Spleen (tissue), 7 donors: ENCODE measurements at regions not wholly inside any gene's neighbourhood (a gene's known extent, or its start where the extent isn't known, plus 50 kb on each side); places are given as distances from the start of the nearest gene placed in this dataset.

Experiments used
- POLR2A ChIP-seq, 3 donors: fragments of 450-650 bp; IDR thresholded peaks; one replicate each; pipeline ENCODE4 v1.5.1; 2017; ENCODE audit warnings: antibody characterized with exemption in 3 of 3, mild to moderate bottlenecking in 1 of 3
- TF ChIP-seq, protein P1 (sequence below), 11 experiments: fragments of 200-600 bp in 7 of 11; fragments of 450-650 bp in 4 of 11; sonication (generic) in 4 of 11; IDR thresholded peaks in 8 of 11; conservative IDR thresholded peaks in 3 of 11; 1 replicate in 7 of 11; 2 replicates in 4 of 11; pipeline versions ENCODE4 v1.4.0 to v1.8.0; 2016 to 2021; ENCODE audit warnings: antibody characterized with exemption in 11 of 11, inconsistent platforms in 4 of 11, mild to moderate bottlenecking in 1 of 11
- donor health status: DM: no; HTN: no; CAD: no; lungs with moderate emphysema.
- donor health status: DM: no; HTN: no; CAD: no.
- donor health status: DM: no; HTN: no; CAD: no.

DNA sequence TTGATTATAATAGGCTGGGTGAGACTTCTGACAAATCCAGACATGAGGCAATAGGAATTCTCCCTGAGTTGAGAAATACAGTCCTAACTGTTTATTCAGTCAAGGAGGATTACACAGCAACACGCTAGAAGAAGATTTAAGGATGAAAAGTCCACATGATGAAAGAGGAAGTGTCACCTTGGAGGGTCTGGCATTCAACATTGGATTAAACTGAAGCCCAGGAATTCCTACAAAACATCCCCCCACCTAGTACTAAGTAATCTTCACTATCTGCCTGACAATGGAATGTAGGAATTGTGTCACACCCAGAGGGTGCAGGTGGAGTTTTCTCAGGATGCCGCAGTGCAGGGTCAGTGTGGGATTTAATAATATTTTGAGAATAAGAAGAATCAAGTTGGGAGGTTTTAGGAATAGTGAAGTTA is 142.4 kb downstream of the SOCS6 start:
- TF ChIP-seq, protein P1, sequence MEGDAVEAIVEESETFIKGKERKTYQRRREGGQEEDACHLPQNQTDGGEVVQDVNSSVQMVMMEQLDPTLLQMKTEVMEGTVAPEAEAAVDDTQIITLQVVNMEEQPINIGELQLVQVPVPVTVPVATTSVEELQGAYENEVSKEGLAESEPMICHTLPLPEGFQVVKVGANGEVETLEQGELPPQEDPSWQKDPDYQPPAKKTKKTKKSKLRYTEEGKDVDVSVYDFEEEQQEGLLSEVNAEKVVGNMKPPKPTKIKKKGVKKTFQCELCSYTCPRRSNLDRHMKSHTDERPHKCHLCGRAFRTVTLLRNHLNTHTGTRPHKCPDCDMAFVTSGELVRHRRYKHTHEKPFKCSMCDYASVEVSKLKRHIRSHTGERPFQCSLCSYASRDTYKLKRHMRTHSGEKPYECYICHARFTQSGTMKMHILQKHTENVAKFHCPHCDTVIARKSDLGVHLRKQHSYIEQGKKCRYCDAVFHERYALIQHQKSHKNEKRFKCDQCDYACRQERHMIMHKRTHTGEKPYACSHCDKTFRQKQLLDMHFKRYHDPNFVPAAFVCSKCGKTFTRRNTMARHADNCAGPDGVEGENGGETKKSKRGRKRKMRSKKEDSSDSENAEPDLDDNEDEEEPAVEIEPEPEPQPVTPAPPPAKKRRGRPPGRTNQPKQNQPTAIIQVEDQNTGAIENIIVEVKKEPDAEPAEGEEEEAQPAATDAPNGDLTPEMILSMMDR (IDR thresholded peaks at IDR 0.05 in 8 of 11, conservative IDR thresholded peaks at IDR 0.05 in 3 of 11): no peak
- no peak for TF ChIP-seq POLR2A (IDR thresholded peaks at IDR 0.05)
